ENCODE measurements at regions not wholly inside any gene's neighbourhood (a gene's known extent, or its start where the extent isn't known, plus 50 kb on each side); places are given as distances from the start of the nearest gene placed in this dataset.

GRCh38 chr13:103143432-103143831 lies 77.2 kb upstream of the SLC10A2 start:
- TF ChIP-seq CTCF (IDR thresholded peaks at IDR 0.05), result no peak
- TF ChIP-seq POLR2AphosphoS5 (IDR thresholded peaks at IDR 0.05), result no peak

All from breast epithelium (tissue), 3 donors.